Cardiac muscle cell (in vitro differentiated cells and primary cell): ENCODE measurements at regions not wholly inside any gene's neighbourhood (a gene's known extent, or its start where the extent isn't known, plus 50 kb on each side); places are given as distances from the start of the nearest gene placed in this dataset.

Source experiments
- DNase-seq, 2 donors: peaks; one replicate each; pipeline versions ENCODE4 v3.0.0 to v3.0.0-alpha.2; 2010 to 2017; ENCODE audit warnings: low read depth in 1 of 2, low spot score in 1 of 2
- H3K27ac ChIP-seq: fragments of 200-600 bp; sonication (generic); 2 replicates; pipeline ENCODE4 v1.5.1; 2016
- H3K27me3 ChIP-seq: fragments of 200-600 bp; sonication (generic); 2 replicates; pipeline ENCODE4 v1.6.0; 2016; ENCODE audit warnings: control low read depth
- H3K36me3 ChIP-seq: fragments of 200-600 bp; sonication (generic); 2 replicates; pipeline ENCODE4 v1.5.1; 2016; ENCODE audit warnings: control low read depth
- H3K4me1 ChIP-seq: fragments of 200-600 bp; sonication (generic); 2 replicates; pipeline ENCODE4 v1.8.1; 2017; ENCODE audit warnings: low read depth, mild to moderate bottlenecking, mixed run types
- H3K4me3 ChIP-seq: fragments of 200-600 bp; sonication (generic); 2 replicates; pipeline ENCODE4 v1.5.1; 2016; ENCODE audit warnings: mild to moderate bottlenecking
- H3K9me3 ChIP-seq: fragments of 200-600 bp; sonication (generic); 2 replicates; pipeline ENCODE4 v1.5.1; 2017; ENCODE audit warnings: low read depth, mild to moderate bottlenecking, control low read depth
- TF ChIP-seq, protein P1 (sequence below): IDR thresholded peaks from 2 replicates; pipeline ENCODE4 v1.5.1; 2012; ENCODE audit warnings: low read depth, mild to moderate bottlenecking, low read length

- H3K27me3 ChIP-seq, result no peaks in the 10 kb centered on the region
- no peaks in the 10 kb centered on the region for H3K4me1 ChIP-seq
- no peak overlapping the region for H3K27ac ChIP-seq
- H3K9me3 ChIP-seq, result no peaks in the 10 kb centered on the region
- H3K36me3 ChIP-seq, result no peaks in the 10 kb centered on the region
- no peak for DNase-seq
- TF ChIP-seq, protein P1, sequence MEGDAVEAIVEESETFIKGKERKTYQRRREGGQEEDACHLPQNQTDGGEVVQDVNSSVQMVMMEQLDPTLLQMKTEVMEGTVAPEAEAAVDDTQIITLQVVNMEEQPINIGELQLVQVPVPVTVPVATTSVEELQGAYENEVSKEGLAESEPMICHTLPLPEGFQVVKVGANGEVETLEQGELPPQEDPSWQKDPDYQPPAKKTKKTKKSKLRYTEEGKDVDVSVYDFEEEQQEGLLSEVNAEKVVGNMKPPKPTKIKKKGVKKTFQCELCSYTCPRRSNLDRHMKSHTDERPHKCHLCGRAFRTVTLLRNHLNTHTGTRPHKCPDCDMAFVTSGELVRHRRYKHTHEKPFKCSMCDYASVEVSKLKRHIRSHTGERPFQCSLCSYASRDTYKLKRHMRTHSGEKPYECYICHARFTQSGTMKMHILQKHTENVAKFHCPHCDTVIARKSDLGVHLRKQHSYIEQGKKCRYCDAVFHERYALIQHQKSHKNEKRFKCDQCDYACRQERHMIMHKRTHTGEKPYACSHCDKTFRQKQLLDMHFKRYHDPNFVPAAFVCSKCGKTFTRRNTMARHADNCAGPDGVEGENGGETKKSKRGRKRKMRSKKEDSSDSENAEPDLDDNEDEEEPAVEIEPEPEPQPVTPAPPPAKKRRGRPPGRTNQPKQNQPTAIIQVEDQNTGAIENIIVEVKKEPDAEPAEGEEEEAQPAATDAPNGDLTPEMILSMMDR, result no peak
- H3K4me3 ChIP-seq, result no peak overlapping the region
These were observed 112.8 kb upstream of the CDH12 start for GRCh38 chr5:22965960-22966359.

DNA sequence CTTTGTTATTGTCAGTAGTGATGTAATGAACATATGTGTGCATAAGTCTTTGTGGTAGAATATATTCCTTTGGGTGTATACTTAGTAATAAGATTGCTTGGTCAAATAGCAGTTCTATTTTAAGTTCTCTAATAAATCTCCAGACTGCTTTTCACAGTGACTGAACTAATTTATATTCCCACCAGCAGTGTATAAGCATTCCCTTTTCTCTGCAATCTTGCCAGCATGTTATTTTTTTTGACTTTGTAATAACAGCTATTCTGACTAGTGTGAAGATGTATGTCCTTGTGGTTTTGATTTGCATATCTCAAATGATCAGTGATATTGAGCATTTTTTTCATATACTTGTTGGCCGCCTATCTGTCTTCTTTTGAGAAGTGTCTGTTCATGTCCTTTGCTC lies 111.5 kb upstream of the CDH12 start:
- H3K36me3 ChIP-seq, result no peaks in the 10 kb centered on the region
- no peak for DNase-seq
- TF ChIP-seq, protein P1, result no peak
- H3K4me1 ChIP-seq, result no peaks in the 10 kb centered on the region
- H3K9me3 ChIP-seq, result no peaks in the 10 kb centered on the region
- H3K27ac ChIP-seq, result no peak overlapping the region
- no peaks in the 10 kb centered on the region for H3K27me3 ChIP-seq
- H3K4me3 ChIP-seq, result no peak overlapping the region

DNA sequence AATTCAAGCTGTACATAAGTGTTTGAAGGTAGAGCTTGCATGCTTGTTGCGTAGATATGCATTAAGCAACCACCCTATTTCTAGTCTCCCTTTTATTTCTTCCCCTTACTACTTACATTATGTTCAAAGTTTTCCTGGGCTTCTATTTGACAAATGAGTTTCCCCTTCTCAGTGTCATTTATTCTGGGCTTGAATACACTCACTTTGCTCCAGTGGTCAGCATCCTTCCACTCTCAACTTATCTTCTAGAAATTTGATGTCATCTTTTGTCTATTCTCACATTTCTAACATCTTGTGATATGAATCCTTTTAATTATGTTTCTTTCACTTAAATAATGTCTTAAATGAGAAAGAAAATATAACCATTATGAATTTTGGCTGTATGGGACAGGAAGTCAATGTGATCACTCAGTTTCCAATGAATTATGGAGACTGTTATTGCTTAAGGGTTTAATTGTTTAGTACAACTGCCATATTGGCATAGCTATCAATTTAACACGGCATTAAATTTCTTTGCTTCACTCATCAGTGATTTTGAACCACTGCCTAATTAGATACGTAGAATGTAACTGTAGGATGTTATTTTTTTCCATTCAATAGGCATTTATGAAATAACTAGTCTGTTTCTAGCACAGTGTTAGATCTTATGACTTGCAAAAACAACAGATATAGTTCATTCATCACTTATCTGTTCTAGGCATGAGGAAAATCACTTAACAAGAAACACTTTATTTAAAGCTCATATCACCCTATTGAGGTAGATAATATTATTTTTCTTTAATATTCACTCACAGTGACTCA lies 105.5 kb upstream of the CDH12 start:
- Histone ChIP-seq H3K27ac (no peak overlapping the region), H3K27me3 (no peaks in the 10 kb centered on the region), H3K9me3 (no peaks in the 10 kb centered on the region), H3K4me1 (no peaks in the 10 kb centered on the region), H3K36me3 (no peaks in the 10 kb centered on the region), H3K4me3 (no peak overlapping the region)
- TF ChIP-seq, protein P1, result no peak
- no peak for DNase-seq

GRCh38 chr5:22947921-22948320 lies 94.8 kb upstream of the CDH12 start:
- no peaks in the 10 kb centered on the region for H3K36me3 ChIP-seq

DNA sequence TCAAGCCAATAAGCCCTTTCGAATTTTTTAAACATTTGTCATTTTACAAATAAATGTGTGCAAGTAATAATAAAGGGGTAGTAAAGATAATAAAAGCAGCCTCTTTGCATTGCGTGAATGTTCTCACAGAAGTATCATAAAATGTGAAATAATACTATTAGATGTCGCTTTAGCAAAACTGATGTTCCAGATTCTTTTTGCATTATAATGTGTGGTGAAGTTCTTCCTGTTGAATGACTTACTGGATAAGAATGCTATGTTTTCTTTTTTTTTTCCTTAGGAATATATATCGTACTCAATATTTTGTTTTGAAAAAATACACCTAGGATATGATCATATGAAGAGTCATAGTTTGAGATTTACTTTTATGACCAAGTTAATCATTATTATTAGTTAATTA lies 85.2 kb upstream of the CDH12 start:
- Histone ChIP-seq H3K4me3 (no peak overlapping the region), H3K4me1 (no peaks in the 10 kb centered on the region), H3K36me3 (no peaks in the 10 kb centered on the region), H3K27ac (no peak overlapping the region), H3K9me3 (no peaks in the 10 kb centered on the region), H3K27me3 (no peaks in the 10 kb centered on the region)
- TF ChIP-seq, protein P1, result no peak
- no peak for DNase-seq

More at GRCh38 chr5:22947921-22948320, 94.8 kb upstream of the CDH12 start:
- Histone ChIP-seq H3K4me3 (no peak overlapping the region), H3K27ac (no peak overlapping the region), H3K27me3 (no peaks in the 10 kb centered on the region), H3K9me3 (no peaks in the 10 kb centered on the region), H3K4me1 (no peaks in the 10 kb centered on the region)
- no peak for DNase-seq
- TF ChIP-seq, protein P1, result no peak
